Activated CD4-positive, CD25-positive, alpha-beta regulatory T cell (primary cell): ENCODE measurements at regions not wholly inside any gene's neighbourhood (a gene's known extent, or its start where the extent isn't known, plus 50 kb on each side); places are given as distances from the start of the nearest gene placed in this dataset.
"Not testable (repeated sequence)": the region's sequence is repeated elsewhere in the genome, so short reads cannot be mapped to it uniquely, and the experiment has no call there.

Experiments
- DNase-seq, 4 experiments: peaks; one replicate each; lab custom pipeline; 2025; lab: John Stamatoyannopoulos, UW

DNA sequence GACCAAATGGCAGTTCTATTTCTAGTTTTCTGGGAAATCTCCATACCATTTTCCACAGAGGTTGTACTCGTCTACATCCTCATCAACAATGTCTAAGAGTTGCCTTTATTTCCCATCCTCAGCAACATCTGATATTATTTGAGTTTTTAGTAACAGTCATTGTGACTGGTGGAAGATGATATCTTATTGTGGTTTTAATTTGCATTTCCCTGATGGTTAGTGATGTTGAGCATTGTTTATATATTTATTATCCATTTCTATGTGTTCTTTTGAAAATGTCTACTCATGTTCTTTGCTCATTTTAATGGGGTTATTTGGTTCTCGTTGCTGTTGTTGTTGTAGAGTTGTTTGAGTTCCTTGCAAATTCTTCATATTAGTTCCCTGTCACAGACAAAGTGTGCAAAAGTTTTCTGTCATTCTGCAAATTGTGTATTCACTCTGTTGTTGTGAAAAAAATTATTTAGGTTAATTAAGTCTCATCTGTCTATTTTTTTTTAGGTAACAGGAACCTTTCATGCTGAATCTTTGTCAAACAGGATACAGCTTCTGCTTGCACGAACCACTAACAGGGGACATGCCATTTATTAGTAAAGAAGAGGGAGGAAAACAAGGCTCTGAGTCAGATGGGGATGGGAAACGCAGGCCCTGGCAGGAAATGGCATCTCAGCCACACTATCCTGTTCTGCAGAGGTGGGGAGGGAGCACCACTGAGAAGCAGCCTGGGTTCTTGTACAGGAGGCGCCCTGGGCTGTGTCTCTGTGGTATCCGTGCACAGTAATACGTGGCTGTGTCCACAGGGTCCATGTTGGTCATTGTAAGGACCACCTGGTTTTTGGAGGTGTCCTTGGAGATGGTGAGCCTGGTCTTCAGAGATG, 1196.7 kb downstream of the TMEM121 start:
- DNase-seq: not testable (repeated sequence)

DNA sequence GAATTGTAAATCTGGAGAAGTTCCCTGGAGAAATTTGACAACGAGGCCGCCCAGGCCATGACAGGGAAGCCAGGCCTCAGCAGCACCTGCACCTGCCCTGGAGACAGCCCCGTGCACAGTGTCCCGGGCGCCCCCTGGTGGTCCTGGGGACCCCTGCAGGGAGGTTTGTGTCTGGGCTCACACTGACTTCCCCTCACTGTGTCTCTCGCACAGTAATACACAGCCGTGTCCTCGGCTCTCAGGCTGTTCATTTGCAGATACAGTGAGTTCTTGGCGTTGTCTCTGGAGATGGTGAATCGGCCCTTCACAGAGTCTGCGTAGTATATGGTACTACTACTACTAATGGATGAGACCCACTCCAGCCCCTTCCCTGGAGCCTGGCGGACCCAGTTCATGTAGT, 1201.6 kb downstream of the TMEM121 start:
- not testable (repeated sequence) for DNase-seq

DNA sequence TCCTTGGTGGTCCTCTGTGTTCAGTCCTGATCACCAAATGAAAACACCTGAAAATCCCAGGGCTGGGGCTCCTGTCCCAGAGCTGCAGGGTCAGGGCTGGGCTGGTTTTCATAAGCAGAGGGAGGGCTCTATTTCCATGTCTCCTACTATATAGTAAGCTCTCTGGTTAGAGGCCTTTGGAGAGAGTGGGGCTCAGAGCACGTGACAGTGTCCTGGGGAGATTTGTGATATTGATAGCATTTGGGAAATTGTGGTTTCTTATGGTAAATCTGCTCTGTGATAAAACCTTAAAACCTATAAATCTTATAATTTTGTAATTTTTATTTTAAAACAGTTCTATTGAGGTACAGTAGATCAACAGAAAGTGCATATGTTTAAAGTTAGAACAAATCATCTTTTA, 1202.2 kb downstream of the TMEM121 start:
- DNase-seq: no peak

DNA sequence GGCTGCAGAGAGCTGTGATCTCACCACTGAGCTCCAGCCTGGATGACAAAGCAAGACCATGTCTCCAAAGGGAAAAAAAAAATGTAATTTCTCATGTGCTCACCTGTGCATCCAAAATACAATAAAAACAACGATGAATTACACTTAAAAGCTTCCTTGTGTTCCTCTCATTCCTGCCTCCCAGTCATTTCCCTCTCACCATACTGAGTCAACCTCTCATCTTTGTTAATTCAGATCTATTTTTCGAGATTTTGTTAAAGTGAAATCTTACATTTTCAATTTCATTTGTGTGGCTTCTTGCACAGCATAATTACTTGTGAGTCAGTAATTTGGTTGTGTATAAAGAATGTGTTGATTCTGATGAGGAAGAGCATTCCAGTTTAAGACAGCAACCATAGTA, 1203.2 kb downstream of the TMEM121 start:
- DNase-seq: no peak

DNA sequence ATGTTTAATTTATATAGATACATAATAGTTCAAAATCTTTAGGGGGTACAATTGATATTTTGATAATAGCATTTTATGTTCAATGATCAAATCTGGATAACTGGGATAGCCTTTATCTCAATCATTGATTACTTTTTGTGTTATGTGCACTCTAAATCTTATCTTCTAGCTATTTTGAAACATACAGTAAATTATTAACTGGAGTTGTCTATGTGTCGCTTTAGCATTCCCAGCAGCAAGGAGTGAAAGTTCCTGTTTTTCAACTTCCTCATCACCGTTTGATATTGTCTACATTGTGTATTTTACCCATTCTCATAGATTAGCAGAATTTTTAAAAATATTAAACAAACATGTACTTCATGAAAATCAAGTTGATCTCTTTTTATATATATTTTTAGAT, 1207.4 kb downstream of the TMEM121 start:
- DNase-seq: no peak

DNA sequence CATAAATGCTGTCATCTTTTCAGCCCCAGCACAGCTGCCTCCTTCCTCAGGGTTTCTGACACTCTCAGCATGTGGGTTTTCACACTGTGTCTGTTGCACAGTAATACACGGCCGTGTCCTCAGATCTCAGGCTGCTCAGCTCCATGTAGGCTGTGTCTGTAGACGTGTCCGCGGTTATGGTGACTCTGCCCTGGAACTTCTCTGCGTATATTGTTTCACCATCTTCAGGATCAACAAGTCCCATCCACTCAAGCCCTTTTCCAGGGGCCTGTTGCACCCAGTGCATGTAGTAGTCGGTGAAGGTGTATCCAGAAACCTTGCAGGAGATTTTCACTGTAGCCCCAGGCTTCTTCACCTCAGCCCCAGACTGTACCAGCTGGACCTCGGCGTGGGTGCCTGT, 1210.6 kb downstream of the TMEM121 start:
- no peak for DNase-seq

DNA sequence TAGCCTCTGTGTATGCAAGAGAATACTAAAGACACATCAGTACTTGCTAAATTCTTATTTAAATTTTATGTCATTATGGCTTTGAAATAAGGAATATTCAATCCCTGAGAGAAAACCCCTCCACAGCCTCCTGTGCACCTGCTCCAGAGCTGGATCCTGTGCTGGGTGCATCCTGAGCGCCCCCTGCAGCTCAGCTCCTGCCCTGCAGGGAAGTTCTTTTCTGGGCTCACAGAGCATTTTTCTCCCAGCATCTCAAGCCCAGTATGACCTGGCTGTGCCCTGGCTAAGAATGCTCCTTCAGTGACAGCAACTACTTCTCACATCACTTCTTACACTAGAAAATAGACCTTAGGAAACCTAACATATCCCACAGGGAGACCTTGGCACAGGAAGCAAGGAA, 1211.7 kb downstream of the TMEM121 start:
- DNase-seq: no peak

DNA sequence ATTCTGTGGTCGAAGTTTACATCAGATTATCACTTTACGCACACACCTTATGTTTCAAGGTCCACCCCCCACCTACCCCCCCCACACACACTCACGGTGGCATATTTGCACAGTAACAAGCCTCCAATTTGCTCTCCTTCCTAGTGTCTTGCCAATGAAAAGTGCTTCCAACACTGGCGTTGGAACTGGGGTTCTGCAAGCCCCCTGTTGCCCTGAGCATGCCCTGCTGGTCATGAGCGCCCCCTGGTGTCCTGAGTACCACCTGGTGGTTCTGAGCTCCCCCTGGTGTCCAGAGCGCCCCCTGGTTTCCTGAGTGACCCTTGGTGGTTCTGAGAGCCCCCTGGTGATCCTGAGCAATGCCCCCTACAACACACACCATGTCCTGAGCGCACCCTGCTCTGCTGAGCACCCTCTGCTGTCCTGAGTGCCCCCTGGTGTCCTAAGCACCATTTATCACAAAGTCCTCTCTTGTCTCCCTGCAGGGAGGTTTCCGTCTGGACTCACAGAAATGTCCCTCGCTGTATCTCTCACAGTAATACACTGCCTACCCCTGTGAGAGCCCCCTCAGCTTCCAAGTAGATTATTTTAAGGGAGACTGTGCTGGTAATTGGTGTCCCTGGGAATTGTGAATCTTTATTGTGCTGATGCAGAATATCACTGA, 1212.3 kb downstream of the TMEM121 start:
- DNase-seq: not testable (repeated sequence)

DNA sequence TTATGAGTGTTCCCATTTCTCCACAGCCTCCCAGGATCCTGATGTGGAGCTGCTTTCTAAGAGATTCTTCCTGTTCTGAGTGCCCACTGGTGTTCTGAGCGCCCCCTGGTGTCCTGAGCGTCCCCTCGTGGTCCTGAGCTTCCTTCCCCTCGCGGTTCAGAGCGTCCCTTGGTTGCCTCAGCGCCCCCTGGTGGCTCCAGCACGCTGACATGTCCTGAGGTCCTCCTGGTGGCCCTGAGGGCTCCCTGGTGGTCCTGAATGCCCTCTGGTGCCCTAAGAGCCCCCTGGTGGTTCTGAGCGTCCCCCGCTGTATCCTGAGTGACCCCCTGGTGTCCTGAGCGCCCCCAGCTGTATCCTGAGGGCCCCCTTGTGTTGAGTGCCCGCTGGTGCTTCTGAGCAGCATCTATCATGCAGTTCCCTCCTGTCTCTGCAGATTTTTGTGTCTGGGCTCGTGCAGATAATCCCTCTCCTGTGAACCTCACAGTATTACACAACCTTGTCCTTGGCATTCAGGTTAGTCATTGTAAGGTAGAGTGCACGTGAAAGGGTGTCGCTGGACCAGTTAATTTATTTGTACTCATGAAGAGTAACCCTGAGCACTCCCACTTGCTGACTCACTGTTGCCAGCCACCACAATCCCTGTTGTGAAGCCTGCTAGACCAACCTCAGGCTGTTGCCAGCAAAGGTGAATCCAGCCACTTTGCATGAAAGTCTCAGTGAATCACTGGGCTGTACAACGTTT, 1214.9 kb downstream of the TMEM121 start:
- not testable (repeated sequence) for DNase-seq

DNA sequence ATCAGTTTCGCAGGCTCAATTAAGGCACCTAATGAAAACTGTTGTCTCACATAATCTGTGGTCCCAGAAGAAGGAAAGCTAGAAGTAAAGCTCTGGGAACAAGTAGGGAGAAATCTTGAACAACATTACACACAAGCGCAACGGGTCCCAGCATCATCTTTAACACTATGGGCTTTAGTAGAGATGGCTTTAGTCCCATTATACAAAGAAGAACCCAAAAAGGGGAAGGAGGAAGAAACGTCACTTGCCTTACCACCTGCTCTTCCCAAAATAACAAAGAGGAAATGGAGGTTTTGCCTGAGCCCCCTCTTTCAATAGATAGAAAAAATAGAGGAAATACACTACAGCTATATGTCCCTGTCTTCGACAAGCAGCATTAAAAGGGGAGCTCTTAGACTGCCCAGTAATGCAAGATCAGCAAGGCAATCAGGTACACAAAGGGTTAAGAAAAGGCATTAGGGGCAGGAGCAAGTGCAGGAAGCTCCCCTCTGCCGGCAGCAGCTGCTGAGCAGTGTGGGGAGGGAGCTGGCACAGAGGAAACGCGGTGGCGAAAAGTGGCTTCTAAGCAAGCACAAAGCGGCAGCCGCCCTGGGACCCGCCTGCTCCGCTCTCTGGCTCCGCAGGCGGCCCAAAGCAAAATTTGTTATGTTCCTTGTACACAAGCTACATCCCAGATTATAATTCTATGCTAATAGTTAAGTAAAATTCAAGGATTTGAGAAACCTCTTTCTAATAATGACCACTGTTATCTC, 1218.8 kb downstream of the TMEM121 start:
- DNase-seq: not testable (repeated sequence)

DNA sequence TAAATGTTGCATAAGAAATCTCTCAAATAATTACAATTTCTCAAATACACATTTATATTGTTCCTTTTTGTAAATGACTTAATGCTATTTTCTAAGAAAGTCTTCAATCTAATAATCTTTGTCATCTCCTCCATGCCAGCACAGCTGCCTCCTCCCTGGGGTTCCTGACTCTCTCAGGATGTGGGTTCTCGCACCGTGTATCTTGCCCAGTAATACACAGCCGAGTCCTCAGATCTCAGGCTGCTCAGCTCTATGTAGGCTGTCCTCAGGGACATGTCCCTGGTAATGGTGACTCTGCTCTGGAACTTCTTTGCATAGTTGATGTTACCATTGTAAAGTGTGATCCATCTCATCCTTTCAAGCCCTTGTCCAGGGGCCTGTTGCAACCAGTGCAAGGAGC, 1223.7 kb downstream of the TMEM121 start:
- DNase-seq: not testable (repeated sequence)

DNA sequence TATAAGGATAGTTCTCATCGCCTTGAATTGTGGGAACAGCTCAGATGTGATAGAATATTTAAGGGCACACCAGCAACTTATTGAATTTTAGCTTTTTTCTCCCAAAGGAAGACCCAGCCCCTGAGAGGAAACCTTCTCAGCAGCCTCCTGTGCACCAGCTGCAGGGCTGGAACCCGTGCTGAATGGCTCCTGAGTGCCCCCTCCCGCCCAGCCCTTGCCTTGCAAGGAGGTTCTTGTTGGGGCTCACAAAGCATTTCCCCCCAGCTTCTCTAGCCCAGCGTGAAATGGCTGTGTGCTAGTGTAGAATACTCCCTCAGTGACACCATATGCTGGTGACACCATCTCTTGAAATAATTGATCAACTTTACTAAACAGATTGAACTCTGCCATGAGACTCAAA, 1227.4 kb downstream of the TMEM121 start:
- not testable (repeated sequence) for DNase-seq

DNA sequence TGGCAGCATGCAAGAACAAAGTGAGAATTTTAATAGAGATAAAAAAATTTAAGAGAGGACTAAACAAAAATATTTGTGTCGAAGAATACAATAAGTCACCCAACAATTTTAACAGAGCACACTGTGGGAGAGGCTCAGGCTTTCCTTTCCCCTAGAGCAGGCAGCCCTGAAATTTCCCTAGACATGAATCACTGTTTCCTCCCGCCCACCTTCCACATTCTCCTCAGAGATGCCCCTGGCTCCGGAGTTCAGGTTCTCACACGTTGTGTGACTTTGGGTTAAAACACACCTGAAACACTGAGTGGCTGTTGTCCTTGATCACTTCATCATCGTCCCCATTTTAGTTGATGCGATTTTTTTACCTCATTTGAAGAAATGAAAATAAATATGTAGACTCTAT, 1231.1 kb downstream of the TMEM121 start:
- DNase-seq: not testable (repeated sequence)

DNA sequence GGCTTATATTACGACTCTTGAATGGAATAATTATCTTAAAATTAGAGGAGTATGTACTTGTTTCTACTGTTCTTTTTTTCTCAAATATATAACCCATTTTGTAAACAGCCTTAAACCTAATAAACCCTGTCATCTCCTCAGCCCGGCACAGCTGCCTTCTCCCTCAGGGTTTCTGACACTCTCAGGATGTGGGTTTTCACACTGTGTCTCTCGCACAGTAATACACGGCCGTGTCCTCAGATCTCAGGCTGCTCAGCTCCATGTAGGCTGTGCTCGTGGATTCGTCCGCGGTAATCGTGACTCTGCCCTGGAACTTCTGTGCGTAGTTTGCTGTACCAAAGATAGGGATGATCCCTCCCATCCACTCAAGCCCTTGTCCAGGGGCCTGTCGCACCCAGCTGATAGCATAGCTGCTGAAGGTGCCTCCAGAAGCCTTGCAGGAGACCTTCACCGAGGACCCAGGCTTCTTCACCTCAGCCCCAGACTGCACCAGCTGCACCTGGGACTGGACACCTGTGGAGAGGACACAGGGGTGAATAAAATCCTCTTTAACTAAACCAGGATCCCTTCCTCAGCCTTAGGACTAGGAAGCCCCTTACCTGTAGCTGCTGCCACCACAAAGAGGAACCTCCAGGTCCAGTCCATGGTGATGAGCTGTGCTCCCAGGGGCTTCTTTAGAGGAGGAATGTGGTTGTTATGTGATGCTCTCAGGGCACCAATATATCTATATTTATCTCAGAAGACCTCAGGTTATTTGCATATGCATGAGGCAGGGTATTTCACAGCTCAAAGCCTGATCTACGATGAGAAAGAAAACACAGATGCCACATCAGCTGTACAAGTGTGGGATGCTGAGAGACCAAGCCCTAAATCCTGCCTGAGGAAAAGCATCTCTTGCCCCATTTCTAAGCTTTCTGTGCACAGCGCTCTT, 1235.8 kb downstream of the TMEM121 start:
- DNase-seq: not testable (repeated sequence)

DNA sequence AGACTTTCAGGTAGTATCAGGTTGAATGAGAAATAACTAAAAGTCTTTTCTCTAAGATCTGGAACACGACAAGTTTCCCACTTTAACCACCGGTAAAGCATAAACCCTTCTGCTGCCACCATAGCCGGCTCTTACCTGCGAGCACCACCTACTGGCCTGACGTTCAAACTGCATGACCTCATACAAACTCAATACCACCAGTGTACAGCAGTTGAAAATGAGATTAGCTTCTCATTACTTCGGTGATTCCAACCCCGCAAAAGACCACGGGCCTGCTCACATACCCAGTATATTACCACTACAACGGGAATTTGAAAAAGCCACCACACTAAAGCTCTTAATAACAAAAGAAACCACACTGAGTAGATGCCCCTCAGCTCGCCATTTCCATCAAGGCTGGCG, 1238.6 kb downstream of the TMEM121 start:
- DNase-seq: not testable (repeated sequence)

DNA sequence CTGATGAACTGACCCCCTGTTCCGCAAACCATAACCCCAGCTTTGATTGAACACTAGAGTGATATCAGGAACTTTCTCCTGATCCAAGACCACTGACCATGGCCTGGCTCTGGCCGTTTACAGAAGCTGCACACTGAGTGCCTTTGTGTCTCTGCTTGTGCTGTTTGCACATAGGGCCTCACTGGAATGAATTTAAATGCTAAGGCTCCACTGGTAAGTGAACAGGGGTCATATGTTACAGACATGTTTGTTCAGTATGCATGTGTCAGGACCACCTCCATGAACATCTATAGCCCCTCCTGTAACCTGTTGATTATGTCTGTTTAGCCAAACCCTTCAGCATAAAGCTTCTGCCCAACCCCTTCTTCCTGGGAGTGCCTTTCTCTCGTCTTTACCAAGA, 1239.8 kb downstream of the TMEM121 start:
- DNase-seq: no peak

DNA sequence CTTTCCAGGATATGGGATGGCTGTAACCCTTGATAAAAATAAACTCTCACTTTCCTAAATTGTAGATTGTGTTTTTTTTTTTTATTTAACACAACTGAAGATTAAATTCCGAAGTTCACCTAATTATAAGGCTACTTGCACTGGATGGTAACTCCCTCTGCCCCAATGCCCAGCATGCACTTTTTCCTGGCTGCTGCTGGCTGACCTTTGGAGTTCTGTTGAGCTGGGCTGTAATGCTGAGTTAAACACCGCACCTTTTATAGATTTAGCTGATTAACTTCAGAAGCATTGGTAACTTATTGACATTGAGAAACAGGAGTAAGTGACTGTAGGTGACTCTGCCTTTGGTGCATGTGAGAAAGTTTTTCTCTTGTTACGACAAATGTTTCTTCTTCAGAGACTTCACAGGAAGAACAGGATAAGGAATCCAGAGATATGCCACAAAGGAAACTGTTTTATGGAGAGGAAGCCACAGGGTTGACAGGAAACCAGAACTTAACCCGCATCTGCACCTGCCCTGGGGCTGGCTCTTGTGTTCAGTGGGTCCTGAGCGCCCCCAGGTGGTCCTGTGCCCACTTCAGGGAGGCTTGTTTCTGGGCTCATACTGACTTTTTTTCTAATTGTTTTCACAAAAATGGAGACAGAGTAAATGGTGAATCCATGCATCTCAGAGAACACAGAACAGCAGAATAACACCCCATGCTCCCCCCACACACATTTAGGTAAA, 1240.3 kb downstream of the TMEM121 start:
- peak in 1 of 4 experiments; percentile 26 for DNase-seq

DNA sequence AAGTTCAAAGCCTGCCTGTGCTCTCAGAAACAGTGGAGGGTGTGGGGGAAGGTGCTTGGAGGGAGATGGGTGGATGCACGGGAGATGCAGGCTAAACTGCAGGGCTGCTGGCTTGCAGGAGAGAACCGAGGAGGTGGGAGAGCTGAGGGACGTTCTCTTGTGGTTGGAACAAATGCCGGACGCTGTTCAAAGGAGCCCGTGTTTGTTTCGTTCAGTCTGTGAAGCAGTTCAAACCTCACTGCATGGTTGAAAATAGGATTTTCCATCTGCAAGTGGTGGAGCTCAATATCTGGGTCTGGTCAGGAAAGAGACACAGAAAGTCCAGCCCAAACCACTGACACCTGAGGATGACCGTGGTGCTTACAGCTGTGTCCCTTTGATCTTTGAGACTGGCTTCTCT, 1241.8 kb downstream of the TMEM121 start:
- not testable (repeated sequence) for DNase-seq

DNA sequence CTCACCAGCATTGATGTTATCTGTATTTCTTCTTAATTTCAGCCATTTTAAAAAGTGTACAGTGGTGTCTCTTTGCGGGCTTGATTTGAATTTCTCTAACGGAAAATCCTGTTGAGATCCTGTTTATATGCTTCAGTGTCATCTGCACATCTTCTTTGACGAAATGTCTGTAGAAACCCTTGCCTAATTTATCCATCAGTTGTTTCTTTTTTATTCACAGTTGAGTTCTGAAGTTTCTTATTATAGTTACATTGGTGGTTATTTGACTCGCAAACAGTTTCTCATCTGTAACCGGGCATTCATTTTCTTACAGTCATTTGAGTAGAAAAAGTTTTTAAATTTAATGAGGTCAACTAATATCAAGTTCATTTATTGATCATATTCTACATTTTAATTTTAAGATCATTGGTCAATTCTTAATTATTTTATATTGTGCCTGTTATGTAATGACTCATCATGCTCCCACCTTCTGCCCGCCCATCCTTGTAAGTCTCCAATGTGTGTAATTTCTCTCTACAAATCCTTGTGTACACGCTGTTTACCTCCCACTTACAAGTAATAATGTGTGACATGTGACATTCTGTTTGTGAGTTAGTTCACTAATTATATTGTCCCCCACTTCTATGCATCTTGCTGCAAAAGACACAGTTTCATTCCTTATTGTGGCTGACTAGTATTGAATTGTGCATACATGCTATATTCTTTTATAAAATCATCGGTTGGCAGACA, 1242.8 kb downstream of the TMEM121 start:
- DNase-seq: not testable (repeated sequence)
